Naive thymus-derived CD4-positive, alpha-beta T cell (primary cell): ENCODE measurements at regions not wholly inside any gene's neighbourhood (a gene's known extent, or its start where the extent isn't known, plus 50 kb on each side); places are given as distances from the start of the nearest gene placed in this dataset.
"Not testable (repeated sequence)": the region's sequence is repeated elsewhere in the genome, so short reads cannot be mapped to it uniquely, and the experiment has no call there.

Source experiments
- ATAC-seq: fragments of 150-1000 bp; cut with Tn5 transposase; 2 replicates; pipeline ENCODE4 v1.10.0; 2021; ENCODE audit warnings: mild to moderate bottlenecking, moderate library complexity
- CTCF ChIA-PET: fragments of 350-600 bp; sonication (Branson Sonifier 250); formaldehyde crosslinking; loops from one replicate; lab custom pipeline; 2021; ENCODE audit warnings: antibody characterized with exemption; lab: Charles Lee
- POLR2A ChIA-PET: fragments of 350-600 bp; sonication (Branson Sonifier 250); formaldehyde crosslinking; loops from one replicate; lab custom pipeline; 2021; ENCODE audit warnings: antibody characterized with exemption, inconsistent platforms; lab: Charles Lee
- DNase-seq, 9 donors: peaks; one replicate each; pipeline versions ENCODE4 v3.0.0 to v3.0.0-alpha.2; 2020 to 2022; ENCODE audit warnings: mixed read lengths in 1 of 9
- H3K27ac ChIP-seq: one replicate; pipeline ENCODE4 v1.7.0; 2013; ENCODE audit warnings: mild to moderate bottlenecking, low read depth, low read length, moderate library complexity
- H3K27me3 ChIP-seq, 2 donors: one replicate each; pipeline ENCODE4 v1.7.0; 2013; ENCODE audit warnings: low read length in 2 of 2, mild to moderate bottlenecking in 2 of 2, moderate library complexity in 2 of 2; ENCODE audit not compliant: control insufficient read depth in 2 of 2, insufficient read depth in 2 of 2
- H3K36me3 ChIP-seq, 3 experiments: 1 replicate in 2 of 3; 2 replicates in 1 of 3; pipeline ENCODE4 v1.7.0; 2013; ENCODE audit warnings: low read length in 3 of 3, mild to moderate bottlenecking in 3 of 3, moderate library complexity in 1 of 3; ENCODE audit not compliant: insufficient read depth in 3 of 3, control insufficient read depth in 2 of 3
- H3K4me1 ChIP-seq, 2 donors: one replicate each; pipeline ENCODE4 v1.7.0; 2013; ENCODE audit warnings: low read length in 2 of 2, mild to moderate bottlenecking in 2 of 2, moderate library complexity in 1 of 2; ENCODE audit not compliant: control insufficient read depth in 2 of 2, insufficient read depth in 2 of 2
- H3K4me3 ChIP-seq: 2 replicates; pipeline ENCODE4 v1.7.0; 2013; ENCODE audit warnings: mild to moderate bottlenecking, low read length
- H3K9me3 ChIP-seq, 3 experiments: 1 replicate in 2 of 3; 2 replicates in 1 of 3; pipeline ENCODE4 v1.7.0; 2013; ENCODE audit warnings: low read length in 3 of 3; ENCODE audit not compliant: control insufficient read depth in 2 of 3
- H3K27ac Mint-ChIP-seq, 9 donors: one replicate each; pipeline ENCODE4 v1.8.0; 2020 to 2022; ENCODE audit warnings: mixed read lengths in 9 of 9, mild to moderate bottlenecking in 8 of 9, moderate library complexity in 5 of 9, inconsistent platforms in 2 of 9
- H3K27me3 Mint-ChIP-seq, 5 donors: one replicate each; pipeline ENCODE4 v1.8.0; 2021 to 2022; ENCODE audit warnings: mixed read lengths in 5 of 5, mild to moderate bottlenecking in 1 of 5
- H3K36me3 Mint-ChIP-seq, 5 donors: one replicate each; pipeline ENCODE4 v1.8.0; 2020 to 2022; ENCODE audit warnings: mixed read lengths in 5 of 5, mild to moderate bottlenecking in 3 of 5, inconsistent platforms in 1 of 5
- H3K4me1 Mint-ChIP-seq, 7 donors: one replicate each; pipeline ENCODE4 v1.8.0; 2020 to 2022; ENCODE audit warnings: mixed read lengths in 7 of 7, mild to moderate bottlenecking in 3 of 7, inconsistent platforms in 1 of 7
- H3K4me3 Mint-ChIP-seq, 10 donors: one replicate each; pipeline ENCODE4 v1.8.0; 2020 to 2022; ENCODE audit warnings: mild to moderate bottlenecking in 10 of 10, mixed read lengths in 10 of 10, moderate library complexity in 6 of 10, inconsistent platforms in 2 of 10
- H3K9me3 Mint-ChIP-seq, 11 donors: one replicate each; pipeline ENCODE4 v1.8.0; 2020 to 2022; ENCODE audit warnings: mixed read lengths in 11 of 11, mild to moderate bottlenecking in 4 of 11, inconsistent platforms in 1 of 11, moderate library complexity in 1 of 11
- intact Hi-C, 2 donors: fragments of 100-400 bp; cut with micrococcal nuclease; formaldehyde crosslinking; loops; one replicate each; pipeline ENCODE4 v1.15.1; 2023

GRCh38 chr5:119299242-119299614 lies 56.6 kb upstream of the TNFAIP8 start:
- H3K36me3 Mint-ChIP-seq, result peaks cover 1 to 75% (median 29%) of the 10 kb centered on the region in 5 donors
- CTCF ChIA-PET, result interaction anchor here (0.9 to 1.5 kb wide), 2 partner anchors 9 to 112 kb away, joined by 3 to 9 read pairs; no protein-coding TSS in a partner anchor
- Histone ChIP-seq H3K27ac (peak overlapping the region; percentile 74), H3K4me3 (peak overlapping the region; percentile 26), H3K4me1 (peaks cover 41 to 44% of the 10 kb centered on the region in 2 donors)
- intact Hi-C loops, result loop anchor here (1.0 kb wide), 4 partner anchors 10 to 311 kb away; partner anchors contain the start of gene DTWD2 (in 1 of the 2)
- POLR2A ChIA-PET, result interaction anchor here (1.2 to 21.4 kb wide), 12 partner anchors 9 to 228 kb away, joined by 4 to 466 read pairs (median 10); partner anchors contain the start of gene DMXL1
- H3K27me3 Mint-ChIP-seq, H3K36me3 ChIP-seq, DNase-seq, H3K9me3 ChIP-seq, ATAC-seq, H3K27me3 ChIP-seq: not testable (repeated sequence)
- H3K4me1 Mint-ChIP-seq, result peaks cover 40 to 73% (median 58%) of the 10 kb centered on the region in 7 donors
- H3K4me3 Mint-ChIP-seq, result peak overlapping the region; percentile 73 to 96 (median 92)
- peak overlapping the region; percentile 94 to 100 (median 98) for H3K27ac Mint-ChIP-seq
- H3K9me3 Mint-ChIP-seq, result peaks cover 0 to 44% (median 14%) of the 10 kb centered on the region in 11 donors

- Mint-ChIP-seq H3K4me3 (peak overlapping the region; percentile 73 to 96 (median 92)), H3K9me3 (peaks cover 0 to 39% (median 11%) of the 10 kb centered on the region in 11 donors), H3K4me1 (peaks cover 45 to 73% (median 60%) of the 10 kb centered on the region in 7 donors), H3K36me3 (peaks cover 4 to 73% (median 30%) of the 10 kb centered on the region in 5 donors), H3K27ac (peak overlapping the region; percentile 94 to 100 (median 98))
- H3K36me3 ChIP-seq, H3K9me3 ChIP-seq, ATAC-seq, H3K27me3 ChIP-seq, H3K27me3 Mint-ChIP-seq: not testable (repeated sequence)
- ChIA-PET CTCF (interaction anchor here (0.9 to 4.1 kb wide), 4 partner anchors 9 to 112 kb away, joined by 3 to 19 read pairs (median 8); no protein-coding TSS in a partner anchor), POLR2A (interaction anchor here (1.2 to 21.4 kb wide), 13 partner anchors 9 to 229 kb away, joined by 3 to 466 read pairs (median 7); partner anchors contain the start of gene DMXL1)
- H3K27ac ChIP-seq, result peak overlapping the region; percentile 74
- intact Hi-C loops, result loop anchor here (1.0 to 5.0 kb wide), 6 partner anchors 10 to 311 kb away; partner anchors contain the start of genes DMXL1 (in 1 of the 2) and DTWD2 (in 1 of the 2)
- peaks cover 46 to 49% of the 10 kb centered on the region in 2 donors for H3K4me1 ChIP-seq
- peak; percentile 46 to 93 (median 91) for DNase-seq
- H3K4me3 ChIP-seq, result peak overlapping the region; percentile 41
Measured at GRCh38 chr5:119299615-119300310, 56.1 kb upstream of the TNFAIP8 start.

GRCh38 chr5:119300311-119300670 lies 55.5 kb upstream of the TNFAIP8 start:
- POLR2A ChIA-PET, result interaction anchor here (1.2 to 21.4 kb wide), 13 partner anchors 8 to 229 kb away, joined by 3 to 466 read pairs (median 7); partner anchors contain the start of gene DMXL1
- CTCF ChIA-PET, result interaction anchor here (0.9 to 4.1 kb wide), 5 partner anchors 10 to 112 kb away, joined by 3 to 19 read pairs (median 7); no protein-coding TSS in a partner anchor
- H3K27ac ChIP-seq, result peak overlapping the region; percentile 74
- H3K27me3 Mint-ChIP-seq, result no peaks in the 10 kb centered on the region
- H3K4me3 Mint-ChIP-seq, result peak overlapping the region; percentile 73 to 96 (median 92)
- H3K4me1 ChIP-seq, result peaks cover 51 to 54% of the 10 kb centered on the region in 2 donors
- intact Hi-C loops, result loop anchor here (1.0 to 5.0 kb wide), 3 partner anchors 9 to 229 kb away; partner anchors contain the start of gene DMXL1 (in 1 of the 2)
- H3K9me3 Mint-ChIP-seq, result peaks cover 0 to 39% (median 8%) of the 10 kb centered on the region in 11 donors
- no peaks in the 10 kb centered on the region for H3K9me3 ChIP-seq
- H3K36me3 ChIP-seq, result no peaks in the 10 kb centered on the region
- peak overlapping the region; percentile 94 to 100 (median 98) for H3K27ac Mint-ChIP-seq
- DNase-seq, result no peak
- H3K36me3 Mint-ChIP-seq, result peaks cover 4 to 68% (median 30%) of the 10 kb centered on the region in 5 donors
- no peaks in the 10 kb centered on the region for H3K27me3 ChIP-seq
- H3K4me3 ChIP-seq, result peak overlapping the region; percentile 41
- peaks cover 48 to 74% (median 65%) of the 10 kb centered on the region in 7 donors for H3K4me1 Mint-ChIP-seq
- no peak for ATAC-seq

- no peaks in the 10 kb centered on the region for H3K9me3 ChIP-seq
- Mint-ChIP-seq H3K4me1 (peaks cover 54 to 83% (median 75%) of the 10 kb centered on the region in 7 donors), H3K9me3 (peaks cover 0 to 37% (median 8%) of the 10 kb centered on the region in 11 donors), H3K27ac (peak overlapping the region; percentile 94 to 100 (median 98)), H3K4me3 (peak overlapping the region; percentile 48 to 96 (median 91)), H3K27me3 (no peaks in the 10 kb centered on the region), H3K36me3 (peaks cover 4 to 70% (median 38%) of the 10 kb centered on the region in 5 donors)
- DNase-seq (no peak), ATAC-seq (no peak)
- intact Hi-C loops, result loop anchor here (2.0 to 5.0 kb wide), 2 partner anchors 36 to 230 kb away; partner anchors contain the start of gene DMXL1 (in 1 of the 2)
- peak overlapping the region; percentile 74 for H3K27ac ChIP-seq
- H3K4me1 ChIP-seq, result peaks cover 61 to 62% of the 10 kb centered on the region in 2 donors
- H3K27me3 ChIP-seq, result no peaks in the 10 kb centered on the region
- ChIA-PET POLR2A (interaction anchor here (0.9 to 21.4 kb wide), 7 partner anchors 12 to 59 kb away, joined by 3 to 466 read pairs (median 23); no protein-coding TSS in a partner anchor), CTCF (interaction anchor here (0.6 to 4.1 kb wide), 6 partner anchors 11 to 313 kb away, joined by 3 to 19 read pairs (median 5); partner anchors contain the start of gene DTWD2)
- no peaks in the 10 kb centered on the region for H3K36me3 ChIP-seq
- no peak overlapping the region for H3K4me3 ChIP-seq
Measured at GRCh38 chr5:119301210-119301609, 54.6 kb upstream of the TNFAIP8 start.

GRCh38 chr5:119301906-119302305 lies 53.9 kb upstream of the TNFAIP8 start:
- Mint-ChIP-seq H3K27ac (peak overlapping the region; percentile 15 to 100 (median 98)), H3K36me3 (peaks cover 4 to 68% (median 40%) of the 10 kb centered on the region in 5 donors), H3K4me1 (peaks cover 54 to 89% (median 82%) of the 10 kb centered on the region in 7 donors), H3K9me3 (peaks cover 0 to 32% (median 8%) of the 10 kb centered on the region in 11 donors), H3K4me3 (peak overlapping the region in 9 of 10 donors; percentile 63 to 93 (median 77)), H3K27me3 (no peaks in the 10 kb centered on the region)
- H3K4me1 ChIP-seq, result peaks cover 68 to 69% of the 10 kb centered on the region in 2 donors
- POLR2A ChIA-PET, result interaction anchor here (0.9 to 21.4 kb wide), 9 partner anchors 10 to 37 kb away, joined by 3 to 466 read pairs (median 23); no protein-coding TSS in a partner anchor
- H3K27ac ChIP-seq, result peak overlapping the region; percentile 74
- H3K27me3 ChIP-seq, result no peaks in the 10 kb centered on the region
- H3K9me3 ChIP-seq, result no peaks in the 10 kb centered on the region
- intact Hi-C loops, result loop anchor here (2.0 to 5.0 kb wide), 2 partner anchors 35 to 231 kb away; partner anchors contain the start of gene DMXL1 (in 1 of the 2)
- CTCF ChIA-PET, result interaction anchor here (0.9 to 4.1 kb wide), 3 partner anchors 12 to 313 kb away, joined by 3 to 19 read pairs (median 7); partner anchors contain the start of gene DTWD2
- no peak for ATAC-seq
- H3K36me3 ChIP-seq, result no peaks in the 10 kb centered on the region
- no peak overlapping the region for H3K4me3 ChIP-seq
- no peak for DNase-seq
